Calu3 (cell line): ENCODE measurements at regions not wholly inside any gene's neighbourhood (a gene's known extent, or its start where the extent isn't known, plus 50 kb on each side); places are given as distances from the start of the nearest gene placed in this dataset.

ENCODE experiments used
- BruUV-seq: library from RNA; stranded (reverse); fragments of 400-500 nt; replicated peaks from 2 replicates; lab custom pipeline; 2021; lab: Mats Ljungman, UMichigan
- CTCF ChIA-PET: fragments of 300-600 bp; sonication (Branson Sonifier 250); formaldehyde crosslinking; loops from one replicate; lab custom pipeline; 2022; ENCODE audit warnings: antibody characterized with exemption; lab: Charles Lee
- DNase-seq: peaks from one replicate; pipeline ENCODE4 v3.0.0; 2022
- H3K27ac Mint-ChIP-seq: one replicate; pipeline ENCODE4 v1.8.0; 2022; ENCODE audit warnings: mixed read lengths; ENCODE audit not compliant: unreplicated experiment
- H3K27me3 Mint-ChIP-seq: one replicate; pipeline ENCODE4 v1.8.0; 2022; ENCODE audit warnings: mixed read lengths; ENCODE audit not compliant: unreplicated experiment
- H3K36me3 Mint-ChIP-seq: one replicate; pipeline ENCODE4 v1.8.0; 2022; ENCODE audit warnings: mild to moderate bottlenecking, moderate library complexity, mixed read lengths; ENCODE audit not compliant: insufficient read depth, unreplicated experiment
- H3K4me1 Mint-ChIP-seq: one replicate; pipeline ENCODE4 v1.8.0; 2022; ENCODE audit warnings: mild to moderate bottlenecking, low read depth, mixed read lengths; ENCODE audit not compliant: unreplicated experiment
- H3K4me3 Mint-ChIP-seq: one replicate; pipeline ENCODE4 v1.8.0; 2022; ENCODE audit warnings: mild to moderate bottlenecking, low read depth, moderate library complexity, mixed read lengths; ENCODE audit not compliant: unreplicated experiment
- H3K9me3 Mint-ChIP-seq: one replicate; pipeline ENCODE4 v1.8.0; 2022; ENCODE audit warnings: low read depth, mixed read lengths; ENCODE audit not compliant: unreplicated experiment
- intact Hi-C: fragments of 100-400 bp; cut with micrococcal nuclease; formaldehyde crosslinking; loops from one replicate; pipeline ENCODE4 v1.10.0; 2022; ENCODE audit not compliant: unreplicated experiment
- TF ChIP-seq, protein P1 (sequence below): fragments of 200-600 bp; IDR thresholded peaks from one replicate; pipeline ENCODE4 v1.8.0; 2022; ENCODE audit warnings: antibody characterized with exemption; ENCODE audit not compliant: unreplicated experiment

DNA sequence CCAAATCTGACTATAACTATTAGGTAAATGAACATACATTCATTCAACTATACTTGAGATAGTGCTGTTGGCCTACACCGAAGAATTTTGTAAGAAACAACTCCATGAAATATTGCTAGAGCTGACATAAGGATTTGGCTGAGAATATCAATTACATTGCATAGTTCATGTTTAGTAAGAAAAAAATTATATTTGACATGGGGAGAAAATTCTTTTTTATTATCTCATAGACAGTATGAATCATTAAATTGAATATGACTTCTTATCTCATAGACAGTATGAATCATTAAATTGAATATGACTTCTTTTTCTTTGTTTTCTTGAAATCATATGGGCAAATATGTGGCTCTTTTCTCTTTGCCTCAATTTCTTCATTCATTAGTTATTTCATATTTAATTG, 212.3 kb upstream of the HSF2 start:
- no peaks in the 10 kb centered on the region for H3K27me3 Mint-ChIP-seq
- DNase-seq, result no peak

DNA sequence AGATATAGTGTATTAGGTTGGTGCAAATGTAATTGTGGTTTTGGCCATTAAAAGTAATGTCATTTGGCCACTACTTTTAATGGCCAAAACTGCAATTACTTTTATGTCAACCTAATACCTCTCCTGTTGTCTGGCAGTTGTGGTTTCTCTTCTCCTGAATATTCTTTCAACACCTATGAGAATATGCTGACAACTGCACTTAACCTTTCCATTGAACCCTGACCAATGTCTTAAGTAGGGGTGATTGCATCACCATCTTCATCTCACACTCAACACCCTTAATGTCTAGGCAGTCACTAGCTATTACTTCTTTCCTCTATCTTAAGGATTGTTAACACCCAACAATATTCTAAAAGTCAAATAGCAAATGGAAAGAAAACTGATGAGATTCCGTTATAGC, 200.5 kb upstream of the HSF2 start:
- TF ChIP-seq, protein P1, sequence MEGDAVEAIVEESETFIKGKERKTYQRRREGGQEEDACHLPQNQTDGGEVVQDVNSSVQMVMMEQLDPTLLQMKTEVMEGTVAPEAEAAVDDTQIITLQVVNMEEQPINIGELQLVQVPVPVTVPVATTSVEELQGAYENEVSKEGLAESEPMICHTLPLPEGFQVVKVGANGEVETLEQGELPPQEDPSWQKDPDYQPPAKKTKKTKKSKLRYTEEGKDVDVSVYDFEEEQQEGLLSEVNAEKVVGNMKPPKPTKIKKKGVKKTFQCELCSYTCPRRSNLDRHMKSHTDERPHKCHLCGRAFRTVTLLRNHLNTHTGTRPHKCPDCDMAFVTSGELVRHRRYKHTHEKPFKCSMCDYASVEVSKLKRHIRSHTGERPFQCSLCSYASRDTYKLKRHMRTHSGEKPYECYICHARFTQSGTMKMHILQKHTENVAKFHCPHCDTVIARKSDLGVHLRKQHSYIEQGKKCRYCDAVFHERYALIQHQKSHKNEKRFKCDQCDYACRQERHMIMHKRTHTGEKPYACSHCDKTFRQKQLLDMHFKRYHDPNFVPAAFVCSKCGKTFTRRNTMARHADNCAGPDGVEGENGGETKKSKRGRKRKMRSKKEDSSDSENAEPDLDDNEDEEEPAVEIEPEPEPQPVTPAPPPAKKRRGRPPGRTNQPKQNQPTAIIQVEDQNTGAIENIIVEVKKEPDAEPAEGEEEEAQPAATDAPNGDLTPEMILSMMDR, result no peak
- peaks cover under 1% of the 10 kb centered on the region for H3K9me3 Mint-ChIP-seq
- intact Hi-C loops, result no loop called here
- CTCF ChIA-PET, result no interaction called here
- no peak overlapping the region for H3K4me3 Mint-ChIP-seq
- no peak for DNase-seq
- no peaks in the 10 kb centered on the region for H3K36me3 Mint-ChIP-seq
- BruUV-seq, result no TSS peak
- no peaks in the 10 kb centered on the region for H3K27me3 Mint-ChIP-seq
- H3K4me1 Mint-ChIP-seq, result no peaks in the 10 kb centered on the region
- no peak overlapping the region for H3K27ac Mint-ChIP-seq

More for the DNA sequence above, 212.3 kb upstream of the HSF2 start:
- Mint-ChIP-seq H3K27ac (no peak overlapping the region), H3K4me3 (no peak overlapping the region), H3K4me1 (no peaks in the 10 kb centered on the region), H3K9me3 (no peaks in the 10 kb centered on the region), H3K36me3 (no peaks in the 10 kb centered on the region)
- no TSS peak for BruUV-seq
- intact Hi-C loops, result loop anchor here (10.0 kb wide), 2 partner anchors 332 to 1132 kb away; no protein-coding TSS in a partner anchor
- TF ChIP-seq, protein P1, result no peak
- CTCF ChIA-PET, result no interaction called here

DNA sequence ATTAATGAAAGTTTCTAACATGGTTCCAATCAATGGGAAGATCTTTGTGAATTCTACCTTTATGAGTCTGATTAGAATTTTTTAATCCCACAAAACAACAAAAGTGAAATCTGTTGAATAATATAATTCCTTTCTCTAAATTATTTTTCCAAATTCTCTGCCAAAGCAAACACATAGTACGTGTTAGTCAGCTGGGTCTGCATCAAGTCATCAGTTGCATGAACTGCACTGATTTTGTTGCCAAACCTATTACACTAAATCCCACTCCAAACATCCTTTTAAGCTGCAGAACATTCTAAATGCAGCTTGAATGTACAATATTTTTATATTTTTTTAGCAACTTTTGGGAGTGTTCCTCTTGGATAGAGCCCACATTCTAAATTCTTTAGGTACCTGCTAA, 199.0 kb upstream of the HSF2 start:
- Mint-ChIP-seq H3K9me3 (peaks cover 9% of the 10 kb centered on the region), H3K4me3 (no peak overlapping the region), H3K4me1 (no peaks in the 10 kb centered on the region), H3K27ac (no peak overlapping the region), H3K27me3 (no peaks in the 10 kb centered on the region), H3K36me3 (no peaks in the 10 kb centered on the region)
- CTCF ChIA-PET, result no interaction called here
- intact Hi-C loops, result no loop called here
- no TSS peak for BruUV-seq
- TF ChIP-seq, protein P1, result no peak
- DNase-seq, result no peak

DNA sequence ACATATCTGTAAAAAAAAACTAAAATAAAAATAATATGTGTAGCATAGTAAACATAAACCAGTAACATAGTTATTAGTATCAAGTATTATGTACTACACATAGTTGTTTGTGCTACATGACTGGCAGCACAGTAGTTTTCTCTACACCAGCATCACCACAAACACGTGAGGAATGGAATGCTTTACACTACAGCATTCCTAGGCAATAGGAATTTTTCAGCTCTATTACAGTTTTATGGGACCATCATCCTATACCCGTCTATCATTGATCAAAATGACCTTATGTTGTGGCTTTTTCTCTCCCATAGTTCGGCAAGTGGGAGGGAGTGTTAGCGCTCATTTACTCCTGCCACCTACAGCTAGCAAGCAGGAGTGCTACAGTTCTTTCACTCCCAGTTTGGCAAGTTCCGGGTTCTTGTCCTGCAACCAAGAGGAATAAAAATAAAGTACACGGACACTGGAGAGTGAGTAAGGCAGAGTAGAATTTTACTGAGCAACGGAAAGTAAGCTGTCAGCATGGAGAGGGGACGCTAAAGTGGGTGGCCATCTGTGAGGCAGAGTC, 196.8 kb upstream of the HSF2 start:
- Mint-ChIP-seq H3K4me3 (no peak overlapping the region), H3K9me3 (peaks cover 9% of the 10 kb centered on the region), H3K27me3 (no peaks in the 10 kb centered on the region), H3K4me1 (no peaks in the 10 kb centered on the region), H3K36me3 (no peaks in the 10 kb centered on the region), H3K27ac (no peak overlapping the region)
- peak; percentile 2 for DNase-seq
- TF ChIP-seq, protein P1, result no peak
- intact Hi-C loops, result no loop called here
- CTCF ChIA-PET, result no interaction called here
- no TSS peak for BruUV-seq
